KBM-7 (cell line): ENCODE measurements at regions not wholly inside any gene's neighbourhood (a gene's known extent, or its start where the extent isn't known, plus 50 kb on each side); places are given as distances from the start of the nearest gene placed in this dataset.
"Not testable (repeated sequence)": the region's sequence is repeated elsewhere in the genome, so short reads cannot be mapped to it uniquely, and the experiment has no call there.

ENCODE experiments used
- DNase-seq: peaks from one replicate; pipeline ENCODE4 v3.0.0-alpha.2; 2015
- in situ Hi-C: fragments of 300-500 bp; cut with MboI; formaldehyde crosslinking; loops from 2 replicates; pipeline ENCODE4 v1.14.3; 2020; ENCODE audit warnings: low sequenced_read_pairs, low pct_unique_long_range_greater_than_20kb, mixed read lengths

GRCh38 chr4:77493120-77493752 is 112.4 kb upstream of the CXCL13 start:
- in situ Hi-C loops: no loop called here
- DNase-seq: no peak

- in situ Hi-C loops: no loop called here
- DNase-seq: no peak
These were observed 111.6 kb upstream of the CXCL13 start for GRCh38 chr4:77493829-77494551.

GRCh38 chr4:77496457-77496856 is 109.2 kb upstream of the CXCL13 start:
- DNase-seq: no peak
- in situ Hi-C loops: no loop called here

GRCh38 chr4:77500801-77501200 is 104.8 kb upstream of the CXCL13 start:
- DNase-seq: no peak
- in situ Hi-C loops: no loop called here

- in situ Hi-C loops: no loop called here
- no peak for DNase-seq
These were observed 104.4 kb upstream of the CXCL13 start for GRCh38 chr4:77501240-77501639.

- in situ Hi-C loops: no loop called here
- no peak for DNase-seq
These were observed 103.8 kb upstream of the CXCL13 start for GRCh38 chr4:77501851-77502250.

GRCh38 chr4:77504407-77504806 is 101.2 kb upstream of the CXCL13 start:
- DNase-seq: no peak

GRCh38 chr4:77505275-77505957 is 100.2 kb upstream of the CXCL13 start:
- no peak for DNase-seq
- in situ Hi-C loops: no loop called here

More at GRCh38 chr4:77504407-77504806, 101.2 kb upstream of the CXCL13 start:
- in situ Hi-C loops: no loop called here

GRCh38 chr4:77505958-77506319 is 99.7 kb upstream of the CXCL13 start:
- no peak for DNase-seq
- in situ Hi-C loops: no loop called here

GRCh38 chr4:77510367-77510766 is 95.3 kb upstream of the CXCL13 start:
- DNase-seq: no peak
- in situ Hi-C loops: no loop called here

GRCh38 chr4:77525538-77525937 is 80.1 kb upstream of the CXCL13 start:
- in situ Hi-C loops: no loop called here
- no peak for DNase-seq

GRCh38 chr4:77527900-77528299 is 77.7 kb upstream of the CXCL13 start:
- in situ Hi-C loops, DNase-seq: not testable (repeated sequence)

GRCh38 chr4:77538144-77538543 is 67.5 kb upstream of the CXCL13 start:
- in situ Hi-C loops: no loop called here
- no peak for DNase-seq

- in situ Hi-C loops: no loop called here
- no peak for DNase-seq
These were observed 67.0 kb upstream of the CXCL13 start for GRCh38 chr4:77538574-77539157.
